ENCODE measurements at regions not wholly inside any gene's neighbourhood (a gene's known extent, or its start where the extent isn't known, plus 50 kb on each side); places are given as distances from the start of the nearest gene placed in this dataset.

DNA sequence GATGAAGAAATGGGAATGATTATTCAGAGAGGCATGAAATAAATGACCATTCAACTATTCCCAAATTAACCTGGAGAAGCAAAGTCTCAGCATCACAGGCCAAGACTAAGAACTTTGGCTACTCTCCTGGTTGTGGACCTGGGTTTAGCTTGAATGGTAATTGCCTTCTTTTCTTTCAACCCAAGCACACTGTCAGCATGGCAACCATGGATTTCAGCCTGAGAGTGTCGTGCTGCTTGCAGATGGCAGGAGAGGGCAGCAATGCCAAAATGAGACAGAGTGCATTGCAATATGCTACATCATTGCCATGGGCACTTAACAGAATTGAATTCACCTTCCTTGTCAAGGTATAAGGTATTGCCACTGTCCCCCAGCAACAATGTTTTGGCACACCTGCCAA, 767.2 kb downstream of the REEP3 start:
- TF ChIP-seq, protein P1, sequence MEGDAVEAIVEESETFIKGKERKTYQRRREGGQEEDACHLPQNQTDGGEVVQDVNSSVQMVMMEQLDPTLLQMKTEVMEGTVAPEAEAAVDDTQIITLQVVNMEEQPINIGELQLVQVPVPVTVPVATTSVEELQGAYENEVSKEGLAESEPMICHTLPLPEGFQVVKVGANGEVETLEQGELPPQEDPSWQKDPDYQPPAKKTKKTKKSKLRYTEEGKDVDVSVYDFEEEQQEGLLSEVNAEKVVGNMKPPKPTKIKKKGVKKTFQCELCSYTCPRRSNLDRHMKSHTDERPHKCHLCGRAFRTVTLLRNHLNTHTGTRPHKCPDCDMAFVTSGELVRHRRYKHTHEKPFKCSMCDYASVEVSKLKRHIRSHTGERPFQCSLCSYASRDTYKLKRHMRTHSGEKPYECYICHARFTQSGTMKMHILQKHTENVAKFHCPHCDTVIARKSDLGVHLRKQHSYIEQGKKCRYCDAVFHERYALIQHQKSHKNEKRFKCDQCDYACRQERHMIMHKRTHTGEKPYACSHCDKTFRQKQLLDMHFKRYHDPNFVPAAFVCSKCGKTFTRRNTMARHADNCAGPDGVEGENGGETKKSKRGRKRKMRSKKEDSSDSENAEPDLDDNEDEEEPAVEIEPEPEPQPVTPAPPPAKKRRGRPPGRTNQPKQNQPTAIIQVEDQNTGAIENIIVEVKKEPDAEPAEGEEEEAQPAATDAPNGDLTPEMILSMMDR (IDR thresholded peaks at IDR 0.05) = no peak
- TF ChIP-seq POLR2A (IDR thresholded peaks at IDR 0.05) (no peak), POLR2AphosphoS5 (IDR thresholded peaks at IDR 0.05) (no peak), EP300 (IDR thresholded peaks at IDR 0.05) (no peak)
